H1 (cell line): ENCODE measurements at regions not wholly inside any gene's neighbourhood (a gene's known extent, or its start where the extent isn't known, plus 50 kb on each side); places are given as distances from the start of the nearest gene placed in this dataset.

ENCODE experiments used
- CTCF ChIA-PET: fragments of 300-600 bp; sonication (Branson Sonifier 250); formaldehyde crosslinking; loops from one replicate; lab custom pipeline; 2021; ENCODE audit not compliant: partially characterized antibody; lab: Charles Lee
- POLR2A ChIA-PET: fragments of 300-600 bp; sonication (Branson Sonifier 250); formaldehyde crosslinking; loops from one replicate; lab custom pipeline; 2021; ENCODE audit warnings: inconsistent platforms; ENCODE audit not compliant: partially characterized antibody; lab: Charles Lee
- DNase-seq, 2 experiments: peaks; one replicate each; pipeline versions ENCODE4 v3.0.0 to v3.0.0-alpha.2; 2010 to 2022; ENCODE audit warnings: low spot score in 2 of 2, low read depth in 1 of 2, mixed read lengths in 1 of 2
- FAIRE-seq: peaks from 2 replicates; lab custom pipeline; 2011; peaks lifted over from hg19 to GRCh38; lab: Jason Lieb, UNC
- H2AFZ ChIP-seq: 2 replicates; pipeline ENCODE4 v1.8.1; 2012; ENCODE audit warnings: low read length, inconsistent platforms
- H2AK5ac ChIP-seq: 2 replicates; pipeline ENCODE4 v1.6.1; 2013; ENCODE audit warnings: low read depth, low read length
- H2BK120ac ChIP-seq: replicated peaks from 2 replicates; pipeline ENCODE3; 2013; ENCODE audit warnings: low read depth, low read length, inconsistent platforms
- H2BK12ac ChIP-seq: 2 replicates; pipeline ENCODE4 v1.6.1; 2013; ENCODE audit warnings: low read depth, low read length
- H2BK15ac ChIP-seq: 2 replicates; pipeline ENCODE4 v1.6.1; 2013; ENCODE audit warnings: low read length
- H2BK20ac ChIP-seq: 2 replicates; pipeline ENCODE4 v1.6.1; 2013; ENCODE audit warnings: low read length
- H2BK5ac ChIP-seq: 2 replicates; pipeline ENCODE4 v1.6.1; 2013; ENCODE audit warnings: low read depth, low read length
- H3K14ac ChIP-seq: 2 replicates; pipeline ENCODE4 v1.6.1; 2013; ENCODE audit warnings: inconsistent platforms; ENCODE audit not compliant: insufficient read length
- H3K18ac ChIP-seq: 2 replicates; pipeline ENCODE4 v1.6.1; 2013; ENCODE audit warnings: low read length; ENCODE audit errors: extremely low read depth
- H3K23ac ChIP-seq: 2 replicates; pipeline ENCODE4 v1.6.1; 2013; ENCODE audit warnings: inconsistent platforms; ENCODE audit not compliant: insufficient read length
- H3K23me2 ChIP-seq: 2 replicates; pipeline ENCODE4 v1.6.1; 2013; ENCODE audit warnings: low read depth, low read length
- H3K27ac ChIP-seq: 2 replicates; pipeline ENCODE4 v1.6.1; 2011; ENCODE audit warnings: low read depth, low read length, inconsistent platforms
- H3K27me3 ChIP-seq, 4 experiments: replicated peaks in 1 of 4; 1 replicate in 1 of 4; 2 replicates in 3 of 4; pipeline versions ENCODE4 v1.6.1 to v1.8.1; 2011 to 2013; ENCODE audit warnings: low read length in 3 of 4, mild to moderate bottlenecking in 3 of 4, inconsistent platforms in 2 of 4, mixed read lengths in 2 of 4, moderate library complexity in 1 of 4; ENCODE audit not compliant: control insufficient read depth in 3 of 4, insufficient read depth in 3 of 4; ENCODE audit errors: extremely low read depth in 1 of 4
- H3K36me3 ChIP-seq, 4 experiments: 2 replicates each; pipeline versions ENCODE4 v1.6.1 to v1.8.1; 2011 to 2013; ENCODE audit warnings: mild to moderate bottlenecking in 4 of 4, low read length in 3 of 4, moderate library complexity in 2 of 4, control low read depth in 1 of 4, inconsistent platforms in 1 of 4; ENCODE audit not compliant: insufficient read depth in 4 of 4, control insufficient read depth in 2 of 4
- H3K4ac ChIP-seq: replicated peaks from 2 replicates; pipeline ENCODE3; 2013; ENCODE audit warnings: low read length, low read depth, mixed read lengths, inconsistent platforms; ENCODE audit not compliant: insufficient read length
- H3K4me1 ChIP-seq, 4 experiments: replicated peaks in 1 of 4; 1 replicate in 1 of 4; 2 replicates in 3 of 4; pipeline versions ENCODE4 v1.6.1 to v1.8.1; 2011 to 2013; ENCODE audit warnings: low read length in 3 of 4, inconsistent platforms in 2 of 4, mixed read lengths in 1 of 4; ENCODE audit not compliant: insufficient read depth in 4 of 4, control insufficient read depth in 3 of 4
- H3K4me2 ChIP-seq, 2 experiments: 2 replicates each; pipeline versions ENCODE4 v1.6.1 to v1.8.1; 2011 to 2013; ENCODE audit warnings: low read depth in 2 of 2, low read length in 2 of 2, control low read depth in 1 of 2, inconsistent platforms in 1 of 2, mild to moderate bottlenecking in 1 of 2; ENCODE audit not compliant: insufficient read depth in 1 of 2
- H3K4me3 ChIP-seq, 4 experiments: fragments of 200-600, 300-600 bp in 1 of 4; sonication (generic), shearing (Covaris generic), sonication (Bioruptor Twin) in 1 of 4; 2 replicates each; pipeline versions ENCODE4 v1.5.1 to v1.8.1; 2011 to 2016; ENCODE audit warnings: low read length in 4 of 4, low read depth in 3 of 4, control low read depth in 2 of 4, inconsistent platforms in 2 of 4, mild to moderate bottlenecking in 2 of 4, mixed read lengths in 1 of 4, moderate library complexity in 1 of 4; ENCODE audit not compliant: insufficient read depth in 2 of 4; ENCODE audit errors: extremely low read depth in 1 of 4
- H3K56ac ChIP-seq: replicated peaks from 2 replicates; pipeline ENCODE3; 2013; ENCODE audit warnings: low read depth, mild to moderate bottlenecking, mixed read lengths, low read length, inconsistent platforms; ENCODE audit not compliant: insufficient read length
- H3K79me1 ChIP-seq: 2 replicates; pipeline ENCODE4 v1.6.1; 2013; ENCODE audit warnings: low read depth, low read length, control low read depth
- H3K79me2 ChIP-seq, 2 experiments: 2 replicates each; pipeline versions ENCODE4 v1.6.1 to v1.8.1; 2012 to 2013; ENCODE audit warnings: low read length in 2 of 2, mild to moderate bottlenecking in 2 of 2, inconsistent platforms in 1 of 2; ENCODE audit not compliant: insufficient read depth in 2 of 2, control insufficient read depth in 1 of 2
- H3K9ac ChIP-seq, 4 experiments: replicated peaks in 1 of 4; 1 replicate in 1 of 4; 2 replicates in 3 of 4; pipeline versions ENCODE4 v1.6.1 to v1.8.1; 2011 to 2013; ENCODE audit warnings: low read depth in 3 of 4, low read length in 3 of 4, control low read depth in 2 of 4, mild to moderate bottlenecking in 2 of 4, moderate library complexity in 2 of 4, inconsistent platforms in 1 of 4; ENCODE audit errors: extremely low read depth in 1 of 4
- H3K9me3 ChIP-seq, 2 experiments: 2 replicates each; pipeline versions ENCODE4 v1.6.1 to v1.8.1; 2012 to 2013; ENCODE audit warnings: mild to moderate bottlenecking in 2 of 2, moderate library complexity in 2 of 2, control low read depth in 1 of 2, inconsistent platforms in 1 of 2, low read depth in 1 of 2, low read length in 1 of 2, mixed read lengths in 1 of 2; ENCODE audit not compliant: insufficient read depth in 2 of 2
- H4K20me1 ChIP-seq, 2 experiments: replicated peaks in 1 of 2; 2 replicates each; pipeline versions ENCODE3 to v1.8.1; 2011 to 2013; ENCODE audit warnings: inconsistent platforms in 2 of 2, low read length in 2 of 2, mild to moderate bottlenecking in 1 of 2; ENCODE audit not compliant: insufficient read depth in 2 of 2, control insufficient read depth in 1 of 2
- H4K5ac ChIP-seq: 2 replicates; pipeline ENCODE4 v1.6.1; 2013; ENCODE audit warnings: low read length, low read depth, mixed read lengths, inconsistent platforms; ENCODE audit not compliant: insufficient read length
- H4K8ac ChIP-seq: 2 replicates; pipeline ENCODE4 v1.8.0; 2013; ENCODE audit warnings: mild to moderate bottlenecking, moderate library complexity, low read length, inconsistent platforms; ENCODE audit not compliant: insufficient read depth; ENCODE audit errors: extremely low read depth
- H4K91ac ChIP-seq: replicated peaks from 2 replicates; pipeline ENCODE3; 2013; ENCODE audit warnings: low read length, mixed read lengths, inconsistent platforms; ENCODE audit not compliant: insufficient read length
- CEBPB ChIP-seq: IDR thresholded peaks from 2 replicates; pipeline ENCODE4 v1.6.1; 2012; ENCODE audit warnings: low read depth, low read length
- RAD21 ChIP-seq, 2 experiments: IDR thresholded peaks in 1 of 2; conservative IDR thresholded peaks in 1 of 2; 2 replicates each; pipeline ENCODE4 v1.6.1; 2011; ENCODE audit warnings: low read depth in 2 of 2, low read length in 2 of 2, improper control_type of control experiment in 1 of 2, inconsistent platforms in 1 of 2, mild to moderate bottlenecking in 1 of 2, moderate library complexity in 1 of 2
- TCF12 ChIP-seq: IDR thresholded peaks from 2 replicates; pipeline ENCODE4 v1.6.1; 2011; ENCODE audit warnings: low read depth, mild to moderate bottlenecking, low read length
- WGBS, 2 experiments: shearing (Covaris generic) in 1 of 2; methylation state at CpG; one replicate each; pipeline versions ENCODE4 v1.1.6 to v1.1.7; 2013 to 2015; ENCODE audit warnings: low lambda C conversion rate in 2 of 2, mixed read lengths in 2 of 2, inconsistent platforms in 1 of 2, low coverage in 1 of 2, missing lambda C conversion rate in 1 of 2; ENCODE audit not compliant: insufficient replicate concordance in 2 of 2, insufficient coverage in 1 of 2, insufficient read length in 1 of 2; ENCODE audit errors: extremely low coverage in 1 of 2, missing lambda C conversion rate in 1 of 2; 5-methylcytosine and 5-hydroxymethylcytosine counted together

DNA sequence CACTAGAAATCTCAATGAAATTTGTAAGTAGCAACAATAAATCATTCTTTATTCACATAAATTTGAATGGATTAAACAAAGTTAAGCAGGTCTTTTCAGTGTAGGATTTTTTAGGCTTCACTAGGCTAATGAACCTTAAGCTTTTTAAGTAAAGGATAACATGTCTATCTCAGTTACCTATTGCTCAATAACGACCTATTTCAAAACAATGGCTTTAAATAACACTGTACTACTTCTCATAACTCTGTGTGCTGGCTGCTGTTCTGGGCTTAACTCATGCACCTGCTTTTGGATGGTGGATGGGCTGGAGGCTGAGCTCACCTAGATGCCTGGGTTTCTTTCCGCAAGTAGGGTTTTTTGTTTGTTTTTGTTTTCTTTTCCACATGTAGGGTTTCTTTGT lies 495.0 kb upstream of the SLIT2 start:
- H3K79me1 ChIP-seq = no peaks in the 10 kb centered on the region

More for the DNA sequence above, 495.0 kb upstream of the SLIT2 start:
- Histone ChIP-seq H2BK5ac (no peak overlapping the region), H3K4me3 (no peak overlapping the region), H2BK120ac (no peak overlapping the region), H4K91ac (no peak overlapping the region), H3K9ac (no peak overlapping the region), H3K27ac (no peak overlapping the region), H3K36me3 (no peaks in the 10 kb centered on the region), H2AK5ac (no peak overlapping the region), H4K5ac (no peak overlapping the region), H3K9me3 (no peaks in the 10 kb centered on the region), H4K8ac (no peak overlapping the region), H3K14ac (no peak overlapping the region), H3K27me3 (peaks cover 0 to 1% (median 0%) of the 10 kb centered on the region in 4 experiments; a peak in 1 of 7 replicates), H4K20me1 (no peaks in the 10 kb centered on the region), H2BK12ac (no peak overlapping the region), H2AFZ (no peak overlapping the region), H3K18ac (no peak overlapping the region), H3K4me1 (no peaks in the 10 kb centered on the region), H3K4me2 (no peak overlapping the region), H3K23me2 (no peaks in the 10 kb centered on the region), H3K79me2 (no peaks in the 10 kb centered on the region), H3K56ac (no peak overlapping the region), H3K23ac (no peak overlapping the region), H3K4ac (no peak overlapping the region), H2BK15ac (no peak overlapping the region), H2BK20ac (no peak overlapping the region)
- DNase-seq (no peak), FAIRE-seq (no peak)
- TF ChIP-seq RAD21 (IDR thresholded peaks at IDR 0.05 in 1 of 2, conservative IDR thresholded peaks at IDR 0.05 in 1 of 2; ENCODE audit: low read depth in 2 of 2, low read length in 2 of 2) (no peak), TCF12 (no peak), CEBPB (peak; percentile 39; the same call in 1 of the 2 replicates)
- ChIA-PET POLR2A (no interaction called here), CTCF (interaction anchor here (1.2 kb wide), 1 partner anchor 9 kb away, joined by 3 read pairs; no protein-coding TSS in a partner anchor)
- WGBS, 2 experiments = 79% methylated on average over 2 of the region's 2 CpGs; no CpG with 5 or more reads in 1 of the 2 experiments
